Epithelial cell of proximal tubule (primary cell): ENCODE measurements at regions not wholly inside any gene's neighbourhood (a gene's known extent, or its start where the extent isn't known, plus 50 kb on each side); places are given as distances from the start of the nearest gene placed in this dataset.

Experiments
- DNase-seq: peaks from one replicate; pipeline ENCODE4 v3.0.0-alpha.2; 2011; ENCODE audit warnings: low read depth
- H3K4me3 ChIP-seq: 2 replicates; pipeline ENCODE4 v1.5.1; 2011; ENCODE audit warnings: low read depth, mild to moderate bottlenecking, low read length
- CTCF ChIP-seq: conservative IDR thresholded peaks from 2 replicates; pipeline ENCODE4 v1.5.1; 2012; ENCODE audit warnings: low read depth, mild to moderate bottlenecking, low read length

- no peak for DNase-seq
- H3K4me3 ChIP-seq = no peak overlapping the region
- no peak for TF ChIP-seq CTCF
Measured at GRCh38 chr1:60747353-60747752, 335.0 kb upstream of the NFIA start.

GRCh38 chr1:60746278-60746791 lies 336.0 kb upstream of the NFIA start:
- TF ChIP-seq CTCF = no peak
- DNase-seq = no peak
- no peak overlapping the region for H3K4me3 ChIP-seq

GRCh38 chr1:60745484-60745883 lies 336.9 kb upstream of the NFIA start:
- no peak overlapping the region for H3K4me3 ChIP-seq
- no peak for DNase-seq
- no peak for TF ChIP-seq CTCF

GRCh38 chr1:60742339-60742738 lies 340.0 kb upstream of the NFIA start:
- no peak for DNase-seq
- no peak for TF ChIP-seq CTCF

GRCh38 chr1:60740154-60740553 lies 342.2 kb upstream of the NFIA start:
- no peak for DNase-seq
- H3K4me3 ChIP-seq = no peak overlapping the region
- TF ChIP-seq CTCF = no peak

More at GRCh38 chr1:60742339-60742738, 340.0 kb upstream of the NFIA start:
- no peak overlapping the region for H3K4me3 ChIP-seq

GRCh38 chr1:60739729-60740128 lies 342.6 kb upstream of the NFIA start:
- H3K4me3 ChIP-seq = no peak overlapping the region
- DNase-seq = no peak
- no peak for TF ChIP-seq CTCF

- DNase-seq = no peak
- no peak for TF ChIP-seq CTCF
- H3K4me3 ChIP-seq = no peak overlapping the region
Measured at GRCh38 chr1:60732977-60733401, 349.4 kb upstream of the NFIA start.
